ENCODE measurements at regions not wholly inside any gene's neighbourhood (a gene's known extent, or its start where the extent isn't known, plus 50 kb on each side); places are given as distances from the start of the nearest gene placed in this dataset.

DNA sequence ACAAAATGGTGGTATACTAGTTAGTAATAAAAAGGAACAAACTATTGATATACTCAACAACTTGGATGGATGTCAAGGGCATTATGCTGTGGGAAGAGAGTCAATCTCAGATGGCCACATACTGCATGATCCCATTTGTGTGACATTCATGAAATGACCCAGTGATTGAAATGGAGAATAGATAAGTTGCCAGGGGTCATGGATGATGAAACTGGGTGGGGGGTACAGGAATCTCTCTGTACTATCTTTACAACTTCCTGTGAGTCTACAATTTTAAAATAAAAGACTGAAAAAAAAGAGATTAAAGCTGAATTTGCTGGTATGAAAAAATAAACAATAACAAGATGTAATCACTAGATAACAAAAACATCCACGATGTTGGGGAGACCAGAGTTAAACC, 70.5 kb upstream of the CDYL2 start:
- no peak for ATAC-seq (ENCODE audit: poor library complexity)
- Mint-ChIP-seq H3K9me3 (no peaks in the 10 kb centered on the region), H3K27ac (no peak overlapping the region), H3K4me3 (no peak overlapping the region), H3K27me3 (peaks cover 5% of the 10 kb centered on the region), H3K4me1 (ENCODE audit: low read depth) (no peaks in the 10 kb centered on the region), H3K36me3 (ENCODE audit: low read depth) (no peaks in the 10 kb centered on the region)
- ChIA-PET CTCF (no interaction called here), POLR2A (no interaction called here)
- TF ChIP-seq, protein P1, sequence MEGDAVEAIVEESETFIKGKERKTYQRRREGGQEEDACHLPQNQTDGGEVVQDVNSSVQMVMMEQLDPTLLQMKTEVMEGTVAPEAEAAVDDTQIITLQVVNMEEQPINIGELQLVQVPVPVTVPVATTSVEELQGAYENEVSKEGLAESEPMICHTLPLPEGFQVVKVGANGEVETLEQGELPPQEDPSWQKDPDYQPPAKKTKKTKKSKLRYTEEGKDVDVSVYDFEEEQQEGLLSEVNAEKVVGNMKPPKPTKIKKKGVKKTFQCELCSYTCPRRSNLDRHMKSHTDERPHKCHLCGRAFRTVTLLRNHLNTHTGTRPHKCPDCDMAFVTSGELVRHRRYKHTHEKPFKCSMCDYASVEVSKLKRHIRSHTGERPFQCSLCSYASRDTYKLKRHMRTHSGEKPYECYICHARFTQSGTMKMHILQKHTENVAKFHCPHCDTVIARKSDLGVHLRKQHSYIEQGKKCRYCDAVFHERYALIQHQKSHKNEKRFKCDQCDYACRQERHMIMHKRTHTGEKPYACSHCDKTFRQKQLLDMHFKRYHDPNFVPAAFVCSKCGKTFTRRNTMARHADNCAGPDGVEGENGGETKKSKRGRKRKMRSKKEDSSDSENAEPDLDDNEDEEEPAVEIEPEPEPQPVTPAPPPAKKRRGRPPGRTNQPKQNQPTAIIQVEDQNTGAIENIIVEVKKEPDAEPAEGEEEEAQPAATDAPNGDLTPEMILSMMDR (IDR thresholded peaks at IDR 0.05): no peak
- DNase-seq: no peak
- intact Hi-C loops (cut with DNase I, micrococcal nuclease): no loop called here
- Histone ChIP-seq H3K9me3 (ENCODE audit: control insufficient read depth in 1 of 2, insufficient read depth in 1 of 2, low read length in 2 of 2) (no peaks in the 10 kb centered on the region), H3K4me1 (ENCODE audit: insufficient read depth, low read length) (no peaks in the 10 kb centered on the region), H3K27me3 (ENCODE audit: control insufficient read depth in 1 of 2, insufficient read depth in 2 of 2, low read length in 2 of 2) (peaks cover 3 to 14% of the 10 kb centered on the region in 2 experiments), H3K36me3 (ENCODE audit: insufficient read depth, low read length) (no peaks in the 10 kb centered on the region), H3K4me3 (ENCODE audit: low read length) (no peak overlapping the region), H3K27ac (ENCODE audit: low read depth in 1 of 2, low read length in 2 of 2) (no peak overlapping the region)

DNA sequence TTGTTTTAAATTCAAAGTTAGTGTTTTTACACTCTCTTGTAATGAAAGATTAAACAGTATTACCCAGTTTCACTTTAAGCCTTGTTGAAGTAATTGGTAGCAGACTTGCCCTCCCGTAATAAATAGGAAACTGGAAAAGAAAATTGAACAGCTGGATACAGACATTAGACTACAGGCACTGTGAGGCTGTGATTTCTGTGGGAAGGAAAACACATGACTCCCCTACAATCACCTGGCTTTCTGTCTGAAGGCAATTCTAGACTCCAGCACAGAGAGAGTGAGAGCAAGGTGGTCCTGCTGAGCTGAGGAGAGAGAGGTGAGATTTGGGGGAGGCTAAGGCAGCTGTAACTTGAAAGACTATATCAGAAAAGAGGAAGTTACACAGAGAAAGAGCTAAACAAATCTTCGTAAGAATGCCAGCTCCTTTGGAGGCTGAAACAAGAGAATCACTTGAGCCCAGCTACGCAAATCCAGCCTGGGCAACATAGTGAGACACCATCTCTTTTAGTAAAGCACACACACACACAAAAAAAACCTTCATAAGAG, 57.8 kb upstream of the CDYL2 start:
- TF ChIP-seq, protein P1 (IDR thresholded peaks at IDR 0.05): no peak
- Histone ChIP-seq H3K27ac (ENCODE audit: low read depth in 1 of 2, low read length in 2 of 2) (no peak overlapping the region), H3K4me3 (ENCODE audit: low read length) (no peak overlapping the region), H3K36me3 (ENCODE audit: insufficient read depth, low read length) (no peaks in the 10 kb centered on the region), H3K4me1 (ENCODE audit: insufficient read depth, low read length) (no peaks in the 10 kb centered on the region), H3K27me3 (ENCODE audit: control insufficient read depth in 1 of 2, insufficient read depth in 2 of 2, low read length in 2 of 2) (peaks cover 7 to 8% of the 10 kb centered on the region in 2 experiments), H3K9me3 (ENCODE audit: control insufficient read depth in 1 of 2, insufficient read depth in 1 of 2, low read length in 2 of 2) (peaks cover 7 to 8% of the 10 kb centered on the region in 2 experiments)
- Mint-ChIP-seq H3K4me1 (ENCODE audit: low read depth) (no peaks in the 10 kb centered on the region), H3K4me3 (no peak overlapping the region), H3K27ac (no peak overlapping the region), H3K9me3 (peaks cover 15% of the 10 kb centered on the region), H3K27me3 (peaks cover 27% of the 10 kb centered on the region), H3K36me3 (ENCODE audit: low read depth) (no peaks in the 10 kb centered on the region)
- DNase-seq: no peak
- ChIA-PET POLR2A (no interaction called here), CTCF (no interaction called here)
- intact Hi-C loops (cut with DNase I, micrococcal nuclease): no loop called here
- ATAC-seq (ENCODE audit: poor library complexity): no peak

All from CD4-positive, alpha-beta T cell (primary cell).